ENCODE measurements at regions not wholly inside any gene's neighbourhood (a gene's known extent, or its start where the extent isn't known, plus 50 kb on each side); places are given as distances from the start of the nearest gene placed in this dataset.

GRCh38 chr19:28218728-28219127 is 994.2 kb downstream of the UQCRFS1 start:
- DNase-seq (ENCODE audit: low read depth), result no peak

GRCh38 chr19:28217022-28217421 is 995.9 kb downstream of the UQCRFS1 start:
- no peak for DNase-seq (ENCODE audit: low read depth)

- DNase-seq (ENCODE audit: low read depth), result no peak
Observed at GRCh38 chr19:28213470-28214082, 999.4 kb downstream of the UQCRFS1 start.

GRCh38 chr19:28210886-28211285 is 1002.1 kb downstream of the UQCRFS1 start:
- DNase-seq (ENCODE audit: low read depth), result no peak

GRCh38 chr19:28208745-28209144 is 1004.2 kb downstream of the UQCRFS1 start:
- DNase-seq (ENCODE audit: low read depth), result no peak

- no peak for DNase-seq (ENCODE audit: low read depth)
Observed at GRCh38 chr19:28207244-28207643, 1005.7 kb downstream of the UQCRFS1 start.

- DNase-seq (ENCODE audit: low read depth), result no peak
Observed at GRCh38 chr19:28201462-28201943, 1011.4 kb downstream of the UQCRFS1 start.

GRCh38 chr19:28199323-28199722 is 1013.6 kb downstream of the UQCRFS1 start:
- no peak for DNase-seq (ENCODE audit: low read depth)

GRCh38 chr19:28196961-28197360 is 1016.0 kb downstream of the UQCRFS1 start:
- DNase-seq (ENCODE audit: low read depth), result no peak

GRCh38 chr19:28196101-28196500 is 1016.9 kb downstream of the UQCRFS1 start:
- DNase-seq (ENCODE audit: low read depth), result no peak

GRCh38 chr19:28185646-28186045 is 1027.3 kb downstream of the UQCRFS1 start:
- no peak for DNase-seq (ENCODE audit: low read depth)

- no peak for DNase-seq (ENCODE audit: low read depth)
Observed at GRCh38 chr19:28184997-28185396, 1028.0 kb downstream of the UQCRFS1 start.

GRCh38 chr19:28176193-28176592 is 1036.8 kb downstream of the UQCRFS1 start:
- no peak for DNase-seq (ENCODE audit: low read depth)

GRCh38 chr19:28171983-28172382 is 1041.0 kb downstream of the UQCRFS1 start:
- no peak for DNase-seq (ENCODE audit: low read depth)

GRCh38 chr19:28170066-28170465 is 1042.9 kb downstream of the UQCRFS1 start:
- no peak for DNase-seq (ENCODE audit: low read depth)

GRCh38 chr19:28169168-28169887 is 1043.6 kb downstream of the UQCRFS1 start:
- DNase-seq (ENCODE audit: low read depth), result no peak

GRCh38 chr19:28168557-28168956 is 1044.4 kb downstream of the UQCRFS1 start:
- DNase-seq (ENCODE audit: low read depth), result no peak

GRCh38 chr19:28166025-28166424 is 1046.9 kb downstream of the UQCRFS1 start:
- no peak for DNase-seq (ENCODE audit: low read depth)

- DNase-seq (ENCODE audit: low read depth), result no peak
Observed at GRCh38 chr19:28164214-28164613, 1048.7 kb downstream of the UQCRFS1 start.

GRCh38 chr19:28159065-28159464 is 1053.9 kb downstream of the UQCRFS1 start:
- DNase-seq (ENCODE audit: low read depth), result no peak

- no peak for DNase-seq (ENCODE audit: low read depth)
Observed at GRCh38 chr19:28155265-28155664, 1057.7 kb downstream of the UQCRFS1 start.

GRCh38 chr19:28154077-28154476 is 1058.9 kb downstream of the UQCRFS1 start:
- DNase-seq (ENCODE audit: low read depth), result no peak

- no peak for DNase-seq (ENCODE audit: low read depth)
Observed at GRCh38 chr19:28153123-28153522, 1059.8 kb downstream of the UQCRFS1 start.

- DNase-seq (ENCODE audit: low read depth), result no peak
Observed at GRCh38 chr19:28152195-28152594, 1060.8 kb downstream of the UQCRFS1 start.
